Stimulated activated CD4-positive, alpha-beta T cell treated with anti-CD3 and anti-CD28 coated beads, TNF-alpha, amount 100 ng/mL, for 4 hours (primary cell): ENCODE measurements at regions not wholly inside any gene's neighbourhood (a gene's known extent, or its start where the extent isn't known, plus 50 kb on each side); places are given as distances from the start of the nearest gene placed in this dataset.

Experiments
- DNase-seq, 3 experiments: peaks; one replicate each; pipeline ENCODE4 v3.0.0-alpha.2; 2020; ENCODE audit warnings: low read depth in 3 of 3

DNA sequence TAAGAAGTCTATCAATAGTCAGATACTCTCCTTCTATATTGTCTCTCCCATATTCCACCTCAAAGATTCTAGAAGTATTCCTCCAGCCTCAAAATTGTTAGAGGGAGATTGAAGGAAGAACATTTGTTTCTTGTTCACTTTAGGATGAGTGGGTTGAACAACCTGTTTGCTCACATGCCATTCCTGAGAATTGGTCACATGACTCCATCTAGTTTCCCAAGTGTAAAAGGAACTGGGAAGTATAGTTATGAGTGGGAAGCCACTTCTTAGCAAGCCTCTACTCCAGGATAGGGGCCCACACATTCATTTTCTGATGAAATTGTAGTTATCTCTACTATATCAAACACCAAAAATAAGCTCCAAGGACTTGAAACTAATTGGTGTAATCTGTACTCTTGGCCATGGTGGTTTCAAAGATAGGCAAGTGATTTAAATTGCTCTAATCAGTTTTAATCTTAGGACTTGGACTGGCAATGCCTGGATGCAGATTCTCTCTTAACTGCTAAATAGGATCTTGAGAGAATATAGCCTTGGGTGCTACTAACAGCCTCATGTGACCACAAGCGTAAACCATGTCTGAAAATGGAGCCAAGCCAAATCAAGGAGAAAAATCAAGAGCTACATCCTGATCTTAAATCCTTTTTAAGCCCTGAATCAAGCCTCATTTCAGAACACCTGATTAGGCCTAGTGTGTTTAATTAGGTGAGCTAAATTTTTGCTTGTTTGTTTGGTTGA is 758.7 kb upstream of the MAN1A1 start:
- DNase-seq: no peak

DNA sequence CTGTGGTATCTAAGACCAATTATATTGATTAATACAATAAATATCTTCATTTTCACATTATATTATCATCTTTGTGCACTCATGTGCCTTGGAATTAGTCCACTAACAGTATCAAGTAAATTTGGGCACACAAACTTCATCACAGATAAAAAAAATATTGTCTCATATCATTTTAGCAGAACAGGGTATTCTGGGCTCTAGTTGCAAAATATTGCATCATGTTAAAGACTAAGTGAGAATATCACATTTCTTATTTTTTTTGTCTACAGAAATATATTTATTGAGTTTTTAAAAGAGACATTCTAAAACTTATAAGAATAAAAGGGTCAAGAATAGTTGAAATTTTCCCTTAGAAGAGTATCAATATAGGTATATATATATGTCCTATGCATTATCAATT is 754.1 kb upstream of the MAN1A1 start:
- DNase-seq: no peak

DNA sequence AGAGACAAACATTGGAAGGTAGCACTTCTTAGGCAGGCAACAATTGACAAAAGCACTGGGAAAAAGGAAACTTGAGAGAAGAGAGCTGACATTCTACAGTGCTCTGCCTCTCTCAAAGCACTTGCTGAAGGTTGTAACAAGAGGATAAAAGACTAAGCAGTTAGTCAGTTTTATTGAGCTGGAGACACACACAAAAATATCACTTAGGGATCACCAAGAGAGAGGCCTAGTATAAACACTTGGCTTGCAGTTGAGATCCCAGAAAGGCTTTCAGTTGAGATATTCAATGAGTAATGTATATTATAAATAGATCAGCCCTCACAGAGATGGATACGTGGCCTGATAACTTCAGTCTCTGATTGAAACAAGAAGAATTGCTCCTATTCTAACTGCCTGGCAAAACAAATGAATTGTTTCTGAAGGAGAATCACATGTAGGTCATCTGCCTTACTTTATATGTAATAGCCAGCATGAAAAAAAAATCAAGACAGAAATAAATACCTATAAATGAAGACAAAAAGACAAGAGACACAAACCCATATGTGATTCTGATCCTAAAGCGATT is 747.2 kb upstream of the MAN1A1 start:
- no peak for DNase-seq

- no peak for DNase-seq
Measured at GRCh38 chr6:120083186-120083585, 733.6 kb upstream of the MAN1A1 start.

DNA sequence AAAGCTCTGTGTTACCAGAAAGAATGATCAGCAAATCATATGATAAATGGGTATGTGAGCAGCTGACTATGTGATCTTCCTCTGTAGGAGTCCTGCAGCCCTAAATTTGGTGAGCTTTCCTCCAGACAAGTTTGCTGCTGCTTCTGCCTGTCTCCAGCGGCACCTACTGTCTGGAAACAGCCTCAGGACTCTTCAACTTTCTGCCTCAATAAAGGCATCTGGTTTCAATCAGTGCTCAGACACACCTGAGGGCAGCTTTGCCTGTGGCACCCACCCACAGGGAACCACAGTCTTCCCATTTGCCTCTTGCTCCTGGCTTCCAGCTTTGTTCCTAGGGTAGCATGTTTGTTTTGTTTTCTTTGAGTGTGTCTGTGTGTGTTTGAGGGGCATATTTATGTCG is 727.9 kb upstream of the MAN1A1 start:
- DNase-seq: no peak

DNA sequence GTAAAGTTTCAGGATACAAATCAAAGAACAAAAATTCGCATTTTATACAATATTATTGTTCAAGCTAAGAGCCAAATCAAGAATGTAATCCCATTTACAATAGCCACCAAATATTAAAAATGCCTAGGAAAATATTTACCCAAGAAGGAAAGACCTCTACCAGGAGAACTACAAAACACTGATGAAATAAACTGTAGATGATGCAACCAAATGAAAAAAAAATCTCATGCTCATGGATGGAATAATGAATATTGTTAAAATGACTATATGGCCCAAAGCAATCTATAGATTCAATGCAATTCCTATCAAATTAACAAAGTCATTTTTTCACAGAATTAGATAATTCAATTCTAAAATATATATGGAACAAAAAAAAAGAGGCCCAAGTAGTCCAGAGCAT is 708.8 kb upstream of the MAN1A1 start:
- no peak for DNase-seq

DNA sequence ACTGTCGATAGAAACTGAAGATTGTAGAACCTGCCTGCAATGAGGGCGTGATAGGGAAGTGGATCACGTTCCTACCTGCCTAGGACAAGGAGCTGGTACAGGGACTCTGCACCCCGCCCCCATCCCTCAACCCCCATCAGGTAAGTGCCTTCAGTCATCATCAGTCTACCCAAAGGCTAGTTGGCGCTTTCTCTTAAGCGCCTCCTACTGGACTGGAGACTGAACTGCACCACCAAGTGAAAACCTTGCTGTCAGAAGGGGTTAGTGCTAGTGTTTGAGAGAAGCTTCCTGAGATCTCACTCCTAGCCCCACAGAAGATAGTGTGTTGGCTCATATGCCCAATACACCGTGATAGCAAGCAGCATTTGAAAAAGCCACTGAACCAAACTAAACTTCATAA is 706.5 kb upstream of the MAN1A1 start:
- DNase-seq: no peak

GRCh38 chr6:120055071-120055470 is 705.5 kb upstream of the MAN1A1 start:
- no peak for DNase-seq

DNA sequence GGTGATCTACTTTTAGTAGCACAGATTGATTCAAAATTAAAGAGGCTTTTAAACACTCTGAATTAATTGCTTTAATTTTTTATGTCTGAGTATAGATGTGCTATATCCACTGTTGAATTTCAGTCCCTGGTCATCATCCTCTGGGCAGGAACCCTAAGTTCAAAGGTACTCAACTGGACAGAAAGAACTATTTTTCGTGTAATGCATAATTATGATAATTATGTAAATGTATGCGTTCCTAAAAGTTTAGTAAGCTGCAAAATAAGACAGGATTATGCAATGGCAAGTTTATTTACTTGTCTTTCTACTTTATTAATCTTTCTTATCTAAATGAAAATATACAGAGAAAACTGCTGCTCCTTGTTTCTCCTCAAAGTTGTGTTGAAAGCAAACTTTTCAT is 690.1 kb upstream of the MAN1A1 start:
- DNase-seq: no peak

GRCh38 chr6:120031837-120032236 is 682.3 kb upstream of the MAN1A1 start:
- DNase-seq: no peak

DNA sequence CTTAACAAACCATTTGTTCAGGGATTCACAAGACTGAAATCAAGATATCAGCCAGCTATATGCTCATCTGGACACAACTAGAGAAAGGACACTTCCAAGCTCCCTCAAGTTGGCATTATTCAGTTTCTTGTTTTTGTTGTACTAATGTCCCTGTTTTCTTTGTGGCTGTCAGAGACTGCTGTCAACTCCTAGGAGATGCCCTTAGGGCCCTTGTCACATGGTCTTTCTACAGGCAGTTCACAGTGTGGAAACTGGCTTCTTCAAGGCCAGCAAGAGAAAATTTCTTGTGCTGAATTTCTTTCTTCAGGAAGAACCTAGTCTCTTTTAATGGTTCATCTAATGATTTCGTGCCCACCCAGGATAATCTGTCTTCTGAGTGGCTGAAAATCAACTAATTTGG is 677.2 kb upstream of the MAN1A1 start:
- DNase-seq: no peak

DNA sequence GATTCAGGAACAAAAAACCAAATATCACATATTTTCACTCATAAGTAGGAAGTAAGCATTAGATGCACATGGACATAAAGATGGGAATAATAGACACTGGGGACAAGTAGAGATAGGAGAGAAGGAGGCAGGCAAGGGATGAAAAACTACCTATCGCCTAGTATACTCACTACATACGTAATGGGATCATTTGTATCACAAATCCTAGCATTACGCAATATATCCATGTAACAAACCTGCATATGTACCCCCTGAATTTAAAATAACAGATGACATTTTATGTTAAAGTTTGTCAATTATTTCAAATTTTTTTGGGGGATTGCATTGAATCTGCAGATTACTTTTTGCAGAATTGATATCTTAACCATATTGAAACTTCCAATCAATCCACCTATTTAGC is 660.5 kb upstream of the MAN1A1 start:
- DNase-seq: no peak

- no peak for DNase-seq
Measured at GRCh38 chr6:120005292-120005976, 655.9 kb upstream of the MAN1A1 start.

GRCh38 chr6:119986934-119987549 is 637.5 kb upstream of the MAN1A1 start:
- no peak for DNase-seq

- no peak for DNase-seq
Measured at GRCh38 chr6:119985952-119986736, 636.6 kb upstream of the MAN1A1 start.

- no peak for DNase-seq
Measured at GRCh38 chr6:119980802-119981201, 631.2 kb upstream of the MAN1A1 start.

GRCh38 chr6:119979862-119980261 is 630.3 kb upstream of the MAN1A1 start:
- no peak for DNase-seq

- DNase-seq: no peak
Measured at GRCh38 chr6:119978274-119978889, 628.8 kb upstream of the MAN1A1 start.

DNA sequence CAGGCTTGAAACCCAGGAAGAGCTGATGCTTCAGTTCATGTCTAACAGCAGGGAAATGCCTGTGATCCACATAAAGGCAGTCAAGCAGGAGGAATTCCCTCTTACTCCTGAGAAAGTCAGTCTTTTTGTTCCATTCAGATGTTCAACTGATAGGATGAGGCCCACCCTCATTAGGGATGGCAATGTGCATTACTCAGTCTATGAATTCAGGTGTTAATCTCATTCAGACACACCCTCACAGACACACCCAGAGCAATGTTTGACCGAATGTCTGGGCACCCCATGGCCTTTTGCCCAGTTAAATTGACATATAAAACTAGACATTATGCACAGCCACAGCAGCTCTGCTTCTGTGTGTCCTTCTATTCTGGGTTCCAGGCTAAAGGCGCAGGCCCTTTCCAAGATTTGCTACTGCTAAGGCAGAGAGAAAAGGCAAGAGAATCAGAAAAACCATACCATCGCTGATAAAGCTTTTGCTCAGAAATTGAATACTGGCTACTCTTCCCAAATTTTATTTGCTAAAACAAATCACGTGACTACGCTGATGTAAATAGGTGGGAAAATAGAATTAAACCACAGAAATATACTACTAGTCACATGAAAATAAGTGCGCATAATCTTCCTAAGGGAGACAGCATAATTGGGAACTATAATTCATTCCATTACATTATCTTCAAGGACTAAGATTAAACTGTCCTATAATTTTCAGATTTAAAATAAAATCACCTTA is 625.0 kb upstream of the MAN1A1 start:
- no peak for DNase-seq

- no peak for DNase-seq
Measured at GRCh38 chr6:119966484-119966883, 616.9 kb upstream of the MAN1A1 start.

DNA sequence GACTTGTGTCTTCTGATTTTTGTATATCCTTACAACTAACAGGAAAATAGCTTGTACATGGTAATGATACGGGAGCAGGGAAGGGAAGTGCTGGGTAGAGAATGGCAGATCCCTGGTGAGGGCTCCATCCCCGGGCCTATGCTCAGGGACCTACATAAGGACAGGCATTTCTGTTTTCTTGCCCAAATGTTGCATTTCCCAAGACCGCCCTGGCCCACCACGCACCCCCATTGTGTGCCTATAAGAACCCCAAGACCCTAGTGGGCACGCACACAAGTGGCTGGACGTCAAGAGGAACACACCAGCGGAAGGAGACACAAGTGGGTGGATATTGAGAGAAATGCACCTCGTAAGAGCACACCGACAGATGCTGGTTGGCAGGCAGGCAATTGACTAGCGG is 616.3 kb upstream of the MAN1A1 start:
- DNase-seq: no peak
